HG03064 (cell line): ENCODE measurements at regions not wholly inside any gene's neighbourhood (a gene's known extent, or its start where the extent isn't known, plus 50 kb on each side); places are given as distances from the start of the nearest gene placed in this dataset.

Experiments
- ATAC-seq: cut with Tn5 transposase; IDR thresholded peaks from one replicate; pipeline ENCODE4 v1.9.1; 2021; ENCODE audit warnings: low read depth; ENCODE audit not compliant: unreplicated experiment

GRCh38 chr4:26094076-26094475, 180.1 kb downstream of the SMIM20 start:
- no peak for ATAC-seq

- no peak for ATAC-seq
These were observed 180.9 kb downstream of the SMIM20 start for GRCh38 chr4:26094911-26095310.

GRCh38 chr4:26099967-26100366, 185.9 kb downstream of the SMIM20 start:
- no peak for ATAC-seq

- no peak for ATAC-seq
These were observed 187.0 kb downstream of the SMIM20 start for GRCh38 chr4:26101011-26101410.

GRCh38 chr4:26104056-26104685, 190.2 kb downstream of the SMIM20 start:
- no peak for ATAC-seq

GRCh38 chr4:26105337-26105736, 191.3 kb downstream of the SMIM20 start:
- ATAC-seq: no peak

GRCh38 chr4:26105815-26106699, 192.0 kb downstream of the SMIM20 start:
- ATAC-seq: no peak

GRCh38 chr4:26106776-26107175, 192.8 kb downstream of the SMIM20 start:
- ATAC-seq: no peak

- no peak for ATAC-seq
These were observed 194.0 kb downstream of the SMIM20 start for GRCh38 chr4:26108054-26108453.

- ATAC-seq: no peak
These were observed 196.5 kb downstream of the SMIM20 start for GRCh38 chr4:26110493-26110892.

- ATAC-seq: no peak
These were observed 199.4 kb downstream of the SMIM20 start for GRCh38 chr4:26113339-26113940.

GRCh38 chr4:26116057-26116456, 202.0 kb downstream of the SMIM20 start:
- ATAC-seq: no peak

GRCh38 chr4:26120098-26120825, 200.6 kb upstream of the RBPJ start:
- no peak for ATAC-seq

GRCh38 chr4:26122690-26123089, 198.1 kb upstream of the RBPJ start:
- ATAC-seq: no peak

- no peak for ATAC-seq
These were observed 196.0 kb upstream of the RBPJ start for GRCh38 chr4:26124753-26125321.

- ATAC-seq: peak; percentile 52
These were observed 194.6 kb upstream of the RBPJ start for GRCh38 chr4:26126143-26126718.

- ATAC-seq: no peak
These were observed 193.8 kb upstream of the RBPJ start for GRCh38 chr4:26126994-26127393.

- no peak for ATAC-seq
These were observed 192.9 kb upstream of the RBPJ start for GRCh38 chr4:26127851-26128337.

- ATAC-seq: peak; percentile 81
These were observed 190.6 kb upstream of the RBPJ start for GRCh38 chr4:26130173-26130572.

- ATAC-seq: no peak
These were observed 189.9 kb upstream of the RBPJ start for GRCh38 chr4:26130841-26131432.
